Astrocyte of the cerebellum (primary cell): ENCODE measurements at regions not wholly inside any gene's neighbourhood (a gene's known extent, or its start where the extent isn't known, plus 50 kb on each side); places are given as distances from the start of the nearest gene placed in this dataset.

Source experiments
- DNase-seq: peaks from one replicate; pipeline ENCODE4 v3.0.0-alpha.2; 2011; ENCODE audit warnings: low read depth
- H3K4me3 ChIP-seq: 2 replicates; pipeline ENCODE4 v1.5.1; 2011; ENCODE audit warnings: mild to moderate bottlenecking, low read depth, low read length, moderate library complexity
- CTCF ChIP-seq: IDR thresholded peaks from 2 replicates; pipeline ENCODE4 v1.5.1; 2012; ENCODE audit warnings: low read length, low read depth, moderate library complexity, mild to moderate bottlenecking; ENCODE audit errors: missing control alignments
- in situ Hi-C: cut with HindIII; loops from 2 replicates; pipeline ENCODE4 v1.10.0; 2017; ENCODE audit warnings: low sequenced_read_pairs

- H3K4me3 ChIP-seq, result no peak overlapping the region
- no peak for DNase-seq
- no peak for TF ChIP-seq CTCF
- in situ Hi-C loops, result no loop called here
Observed at GRCh38 chr10:131630772-131631258, 270.0 kb upstream of the PPP2R2D start.

GRCh38 chr10:131631619-131632018, 269.2 kb upstream of the PPP2R2D start:
- in situ Hi-C loops, result no loop called here
- DNase-seq, result no peak
- no peak overlapping the region for H3K4me3 ChIP-seq
- no peak for TF ChIP-seq CTCF

GRCh38 chr10:131635564-131636015, 265.2 kb upstream of the PPP2R2D start:
- H3K4me3 ChIP-seq, result no peak overlapping the region
- no peak for TF ChIP-seq CTCF
- DNase-seq, result no peak
- in situ Hi-C loops, result no loop called here

GRCh38 chr10:131636116-131636515, 264.7 kb upstream of the PPP2R2D start:
- in situ Hi-C loops, result no loop called here
- DNase-seq, result no peak
- H3K4me3 ChIP-seq, result no peak overlapping the region
- no peak for TF ChIP-seq CTCF

GRCh38 chr10:131636841-131637724, 263.7 kb upstream of the PPP2R2D start:
- in situ Hi-C loops, result no loop called here
- no peak overlapping the region for H3K4me3 ChIP-seq
- DNase-seq, result no peak
- no peak for TF ChIP-seq CTCF

GRCh38 chr10:131638049-131638879, 262.5 kb upstream of the PPP2R2D start:
- no peak for TF ChIP-seq CTCF
- DNase-seq, result no peak
- no peak overlapping the region for H3K4me3 ChIP-seq
- in situ Hi-C loops, result no loop called here
